SH-SY5Y (cell line): ENCODE measurements at regions not wholly inside any gene's neighbourhood (a gene's known extent, or its start where the extent isn't known, plus 50 kb on each side); places are given as distances from the start of the nearest gene placed in this dataset.

Source experiments
- GATA2 ChIP-seq: IDR thresholded peaks from 2 replicates; pipeline ENCODE4 v1.6.1; 2011; ENCODE audit warnings: mild to moderate bottlenecking, low read depth, low read length
- GATA3 ChIP-seq: IDR thresholded peaks from 2 replicates; pipeline ENCODE4 v1.6.1; 2011; ENCODE audit warnings: low read depth, mild to moderate bottlenecking, low read length, moderate library complexity

- no peak for TF ChIP-seq GATA2
- no peak for TF ChIP-seq GATA3
Observed at GRCh38 chr2:56971383-56971974, 787.7 kb downstream of the CCDC85A start.
